ENCODE measurements at regions not wholly inside any gene's neighbourhood (a gene's known extent, or its start where the extent isn't known, plus 50 kb on each side); places are given as distances from the start of the nearest gene placed in this dataset.

DNA sequence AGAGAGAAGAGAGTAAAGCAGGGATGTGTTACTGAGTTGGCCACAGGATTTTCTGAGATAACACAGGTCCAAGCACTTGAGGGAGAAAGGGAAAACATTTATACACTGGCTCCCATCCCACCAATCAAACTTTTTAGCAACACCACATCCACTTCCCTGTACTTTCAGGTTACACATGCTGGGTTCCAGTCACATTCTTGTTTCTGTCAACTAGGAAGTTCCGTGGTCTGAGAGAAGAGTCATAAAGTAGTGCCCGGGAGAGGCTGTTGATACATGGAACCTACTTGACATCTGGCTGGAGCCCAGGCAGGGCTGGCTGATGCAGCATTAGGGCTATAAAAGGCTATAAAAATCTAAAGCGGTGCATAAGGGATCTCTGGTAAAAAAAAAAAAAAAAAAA lies 473.9 kb upstream of the COX7C start:
- TF ChIP-seq, protein P1, sequence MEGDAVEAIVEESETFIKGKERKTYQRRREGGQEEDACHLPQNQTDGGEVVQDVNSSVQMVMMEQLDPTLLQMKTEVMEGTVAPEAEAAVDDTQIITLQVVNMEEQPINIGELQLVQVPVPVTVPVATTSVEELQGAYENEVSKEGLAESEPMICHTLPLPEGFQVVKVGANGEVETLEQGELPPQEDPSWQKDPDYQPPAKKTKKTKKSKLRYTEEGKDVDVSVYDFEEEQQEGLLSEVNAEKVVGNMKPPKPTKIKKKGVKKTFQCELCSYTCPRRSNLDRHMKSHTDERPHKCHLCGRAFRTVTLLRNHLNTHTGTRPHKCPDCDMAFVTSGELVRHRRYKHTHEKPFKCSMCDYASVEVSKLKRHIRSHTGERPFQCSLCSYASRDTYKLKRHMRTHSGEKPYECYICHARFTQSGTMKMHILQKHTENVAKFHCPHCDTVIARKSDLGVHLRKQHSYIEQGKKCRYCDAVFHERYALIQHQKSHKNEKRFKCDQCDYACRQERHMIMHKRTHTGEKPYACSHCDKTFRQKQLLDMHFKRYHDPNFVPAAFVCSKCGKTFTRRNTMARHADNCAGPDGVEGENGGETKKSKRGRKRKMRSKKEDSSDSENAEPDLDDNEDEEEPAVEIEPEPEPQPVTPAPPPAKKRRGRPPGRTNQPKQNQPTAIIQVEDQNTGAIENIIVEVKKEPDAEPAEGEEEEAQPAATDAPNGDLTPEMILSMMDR (conservative IDR thresholded peaks at IDR 0.05): no peak
- TF ChIP-seq EZH2 (IDR thresholded peaks at IDR 0.05; ENCODE audit: low read depth): no peak
